Adrenal gland (tissue), 5 donors: ENCODE measurements at regions not wholly inside any gene's neighbourhood (a gene's known extent, or its start where the extent isn't known, plus 50 kb on each side); places are given as distances from the start of the nearest gene placed in this dataset.

Experiments
- POLR2A ChIP-seq, 2 donors: fragments of 450-650 bp; IDR thresholded peaks; one replicate each; pipeline ENCODE4 v1.6.1; 2017; ENCODE audit warnings: antibody characterized with exemption in 2 of 2, mild to moderate bottlenecking in 2 of 2, moderate library complexity in 1 of 2
- TF ChIP-seq, protein P1 (sequence below), 6 experiments: fragments of 450-650 bp in 4 of 6; fragments of 200-600 bp in 2 of 6; sonication (generic) in 1 of 6; IDR thresholded peaks; 1 replicate in 5 of 6; 2 replicates in 1 of 6; pipeline versions ENCODE4 v1.5.1 to v1.8.0; 2016 to 2021; ENCODE audit warnings: antibody characterized with exemption in 6 of 6, mild to moderate bottlenecking in 2 of 6, moderate library complexity in 1 of 6
- donor health status: DM: no; HTN: no; CAD: no.

DNA sequence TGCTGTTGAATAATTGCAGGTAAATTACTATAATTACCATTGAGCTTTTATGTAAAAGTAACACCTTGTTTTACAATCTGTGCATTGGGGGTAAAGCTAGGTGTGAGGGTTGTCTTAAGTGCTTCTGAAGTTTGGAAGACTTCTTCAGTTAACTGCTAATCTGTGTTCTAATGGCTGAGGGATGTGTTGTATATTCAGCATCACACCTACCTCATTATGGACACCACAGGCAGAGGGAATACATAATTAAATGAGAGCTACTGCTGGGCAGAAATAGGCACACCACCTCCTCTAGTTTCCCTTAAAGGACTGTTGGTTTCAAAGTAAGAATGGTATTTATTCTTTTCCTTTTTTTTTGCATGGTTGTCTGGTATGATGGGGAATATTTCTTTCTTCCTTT is 502.3 kb upstream of the RGS6 start:
- TF ChIP-seq, protein P1, sequence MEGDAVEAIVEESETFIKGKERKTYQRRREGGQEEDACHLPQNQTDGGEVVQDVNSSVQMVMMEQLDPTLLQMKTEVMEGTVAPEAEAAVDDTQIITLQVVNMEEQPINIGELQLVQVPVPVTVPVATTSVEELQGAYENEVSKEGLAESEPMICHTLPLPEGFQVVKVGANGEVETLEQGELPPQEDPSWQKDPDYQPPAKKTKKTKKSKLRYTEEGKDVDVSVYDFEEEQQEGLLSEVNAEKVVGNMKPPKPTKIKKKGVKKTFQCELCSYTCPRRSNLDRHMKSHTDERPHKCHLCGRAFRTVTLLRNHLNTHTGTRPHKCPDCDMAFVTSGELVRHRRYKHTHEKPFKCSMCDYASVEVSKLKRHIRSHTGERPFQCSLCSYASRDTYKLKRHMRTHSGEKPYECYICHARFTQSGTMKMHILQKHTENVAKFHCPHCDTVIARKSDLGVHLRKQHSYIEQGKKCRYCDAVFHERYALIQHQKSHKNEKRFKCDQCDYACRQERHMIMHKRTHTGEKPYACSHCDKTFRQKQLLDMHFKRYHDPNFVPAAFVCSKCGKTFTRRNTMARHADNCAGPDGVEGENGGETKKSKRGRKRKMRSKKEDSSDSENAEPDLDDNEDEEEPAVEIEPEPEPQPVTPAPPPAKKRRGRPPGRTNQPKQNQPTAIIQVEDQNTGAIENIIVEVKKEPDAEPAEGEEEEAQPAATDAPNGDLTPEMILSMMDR (IDR thresholded peaks at IDR 0.05), result no peak
- no peak for TF ChIP-seq POLR2A (IDR thresholded peaks at IDR 0.05)
